ENCODE measurements at regions not wholly inside any gene's neighbourhood (a gene's known extent, or its start where the extent isn't known, plus 50 kb on each side); places are given as distances from the start of the nearest gene placed in this dataset.
"Not testable (repeated sequence)": the region's sequence is repeated elsewhere in the genome, so short reads cannot be mapped to it uniquely, and the experiment has no call there.

GRCh38 chr3:152754303-152754702, 80.6 kb upstream of the P2RY1 start:
- FAIRE-seq (no peak), DNase-seq (ENCODE audit: low spot score in 2 of 2) (no peak)

DNA sequence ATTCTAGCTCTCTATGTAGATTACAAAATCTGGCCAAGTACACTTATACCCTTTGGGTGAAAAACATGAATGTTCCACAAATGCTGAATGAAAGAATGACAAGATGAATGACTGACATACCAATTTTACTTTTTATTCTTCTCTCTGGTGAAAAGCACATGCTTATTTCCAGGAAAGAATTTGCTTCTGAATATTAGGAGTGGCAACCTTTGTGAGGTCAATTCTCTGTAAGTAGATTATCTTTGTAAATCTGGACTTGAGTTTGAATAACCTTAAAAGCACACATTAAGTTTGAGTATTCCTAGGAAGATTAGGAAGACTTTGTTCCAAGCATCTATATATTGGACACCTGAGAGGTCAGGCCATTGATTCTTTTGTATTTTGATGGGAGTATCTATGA, 78.1 kb upstream of the P2RY1 start:
- no peak for DNase-seq (ENCODE audit: low spot score in 2 of 2)
- FAIRE-seq, result no peak

DNA sequence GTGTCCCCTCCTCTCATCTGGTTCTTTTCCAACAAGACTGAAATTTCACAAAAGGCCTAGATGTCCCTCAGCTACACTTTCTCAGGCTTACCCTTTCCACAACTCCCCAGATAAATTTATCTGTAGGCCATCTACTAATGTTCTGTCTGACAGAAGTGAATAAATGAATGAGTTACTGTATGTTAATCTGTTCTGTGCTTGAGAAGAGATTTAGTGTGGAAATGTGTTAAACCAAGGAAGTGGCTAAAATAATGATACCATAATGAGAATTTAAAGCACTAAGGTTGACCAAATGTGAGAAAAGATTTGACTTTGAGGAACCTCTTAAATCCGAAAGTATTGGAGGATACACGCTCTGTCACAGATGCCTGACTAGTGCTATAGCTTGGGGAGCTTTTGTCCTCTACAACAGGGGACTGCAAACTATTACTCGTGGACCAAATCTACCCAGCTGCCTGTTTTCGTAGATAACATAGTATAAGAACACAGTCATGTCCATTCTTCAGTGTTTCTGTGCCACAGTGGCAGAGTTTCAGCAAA, 74.8 kb upstream of the P2RY1 start:
- FAIRE-seq (no peak), DNase-seq (ENCODE audit: low spot score in 2 of 2) (no peak)

DNA sequence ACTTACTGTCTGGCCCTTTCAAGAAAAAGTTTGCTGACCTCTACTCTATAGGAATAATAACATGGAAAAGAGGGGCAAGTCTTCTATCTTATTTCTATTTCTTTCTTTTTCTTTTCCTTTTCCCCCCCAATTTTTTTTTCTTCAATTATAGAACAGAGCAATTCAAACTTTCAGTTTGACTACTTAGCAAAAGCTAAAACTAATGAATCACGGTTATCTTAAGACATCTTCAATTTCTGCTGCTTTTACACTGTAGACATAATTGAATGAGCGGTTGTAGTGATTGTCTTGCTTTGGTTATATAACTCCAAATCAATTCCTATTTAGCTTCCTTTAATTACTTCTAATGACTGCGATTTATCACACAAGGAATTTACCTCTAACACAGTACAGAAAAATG, 74.3 kb upstream of the P2RY1 start:
- no peak for DNase-seq (ENCODE audit: low spot score in 2 of 2)
- no peak for FAIRE-seq

DNA sequence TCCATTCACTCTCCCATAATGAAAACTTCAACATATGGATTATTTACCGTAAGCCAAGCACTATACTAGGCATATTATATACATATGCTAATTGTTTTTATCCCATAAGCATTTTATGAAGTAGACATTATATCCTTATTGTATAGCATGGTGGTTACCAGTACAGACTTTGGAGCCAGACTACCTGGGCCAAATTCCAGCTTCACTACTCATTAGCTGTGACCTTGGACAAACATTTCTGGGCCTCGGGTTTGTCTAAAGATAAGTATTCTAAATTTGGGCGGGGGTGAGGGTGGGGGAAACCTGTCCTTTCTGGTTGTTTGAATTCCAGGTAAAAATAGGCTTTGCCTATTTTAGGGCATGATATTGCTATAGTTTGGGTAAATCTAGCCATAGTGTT, 66.5 kb upstream of the P2RY1 start:
- DNase-seq (ENCODE audit: low spot score in 2 of 2) (no peak), FAIRE-seq (no peak)

DNA sequence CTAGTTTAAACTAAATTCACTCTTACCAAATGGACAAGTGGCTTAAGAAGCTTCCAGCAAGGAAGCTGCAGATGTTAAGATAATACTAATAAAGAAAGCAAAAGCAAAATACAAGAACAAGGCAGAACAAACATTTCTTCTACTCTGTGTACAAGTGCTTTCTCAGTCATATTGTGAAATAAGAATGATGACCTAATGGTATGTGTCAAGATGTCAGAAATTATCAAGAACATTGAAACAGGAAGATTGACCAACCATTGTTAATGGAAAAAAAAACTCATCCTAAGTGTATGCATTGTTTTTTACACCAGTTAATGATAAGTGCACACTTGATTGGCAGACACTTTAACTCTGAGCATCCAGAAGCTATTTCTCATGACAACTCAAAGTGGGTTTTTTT, 65.4 kb upstream of the P2RY1 start:
- no peak for DNase-seq (ENCODE audit: low spot score in 2 of 2)
- no peak for FAIRE-seq

- DNase-seq (ENCODE audit: low spot score in 2 of 2) (no peak), FAIRE-seq (no peak)
These were observed 64.6 kb upstream of the P2RY1 start for GRCh38 chr3:152770296-152770695.

DNA sequence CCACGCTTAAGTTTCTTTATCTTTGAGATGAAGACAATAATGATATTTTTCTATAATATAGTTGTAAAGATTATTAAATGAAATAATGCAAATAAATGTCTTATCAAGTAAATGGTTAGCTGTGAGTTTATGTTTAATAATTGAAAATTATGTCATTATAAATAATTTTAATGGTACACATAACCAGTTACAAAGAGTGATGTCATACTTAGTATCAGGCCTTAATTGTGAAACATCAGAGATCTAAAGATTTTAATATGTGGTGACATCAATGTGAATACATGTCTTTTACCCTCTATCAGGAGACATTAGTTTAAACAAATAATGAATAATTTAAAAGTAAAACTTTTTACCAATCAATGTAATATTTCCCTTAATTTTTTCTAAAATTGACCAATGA, 63.8 kb upstream of the P2RY1 start:
- DNase-seq (ENCODE audit: low spot score in 2 of 2) (no peak), FAIRE-seq (peak; percentile 28)

- DNase-seq (ENCODE audit: low spot score in 2 of 2) (no peak), FAIRE-seq (no peak)
These were observed 62.2 kb upstream of the P2RY1 start for GRCh38 chr3:152772674-152773225.

GRCh38 chr3:152773633-152774032, 61.3 kb upstream of the P2RY1 start:
- DNase-seq (ENCODE audit: low spot score in 2 of 2), result no peak
- FAIRE-seq, result no peak

- DNase-seq (ENCODE audit: low spot score in 2 of 2); FAIRE-seq: not testable (repeated sequence)
These were observed 60.7 kb upstream of the P2RY1 start for GRCh38 chr3:152774230-152774629.

DNA sequence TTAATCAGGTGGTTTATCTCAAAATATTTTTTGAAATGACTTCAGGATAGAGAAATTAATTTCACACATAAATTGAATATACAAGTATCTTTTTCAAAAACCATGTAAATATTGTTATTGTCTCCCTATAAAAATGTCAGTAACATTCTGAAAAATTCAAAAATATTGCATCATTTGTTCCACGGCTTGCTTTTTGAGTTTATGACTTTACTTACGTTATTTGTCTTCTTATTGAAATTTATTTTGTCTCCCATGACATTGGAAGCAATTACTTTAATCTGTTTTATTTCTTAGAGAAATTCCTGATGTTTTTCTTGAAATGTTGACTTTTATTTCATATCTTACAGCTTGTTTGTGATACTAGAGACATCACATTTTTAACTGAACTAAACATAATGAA, 56.9 kb upstream of the P2RY1 start:
- DNase-seq (ENCODE audit: low spot score in 2 of 2) (no peak), FAIRE-seq (peak; percentile 53)

GRCh38 chr3:152779653-152780052, 55.3 kb upstream of the P2RY1 start:
- FAIRE-seq (no peak), DNase-seq (ENCODE audit: low spot score in 2 of 2) (no peak)

DNA sequence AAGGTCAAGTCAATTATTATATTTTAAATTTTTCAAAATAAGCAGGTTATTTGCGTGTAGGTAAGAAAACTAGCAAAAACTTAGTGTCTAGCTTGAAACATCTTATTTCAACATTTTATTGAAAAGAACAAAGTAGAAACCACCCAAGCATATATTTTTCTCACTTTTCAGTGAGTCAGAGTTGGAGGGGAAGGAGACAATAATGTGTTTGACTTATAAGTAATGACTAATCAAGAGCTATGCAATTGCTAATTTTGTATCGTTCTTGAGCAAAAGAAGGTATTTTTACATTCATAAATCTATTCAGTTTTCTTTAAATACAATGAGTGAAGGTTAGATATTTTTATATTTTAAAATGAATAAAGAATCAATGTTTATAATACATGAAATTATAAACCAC, 54.4 kb upstream of the P2RY1 start:
- DNase-seq (ENCODE audit: low spot score in 2 of 2) (no peak), FAIRE-seq (no peak)

DNA sequence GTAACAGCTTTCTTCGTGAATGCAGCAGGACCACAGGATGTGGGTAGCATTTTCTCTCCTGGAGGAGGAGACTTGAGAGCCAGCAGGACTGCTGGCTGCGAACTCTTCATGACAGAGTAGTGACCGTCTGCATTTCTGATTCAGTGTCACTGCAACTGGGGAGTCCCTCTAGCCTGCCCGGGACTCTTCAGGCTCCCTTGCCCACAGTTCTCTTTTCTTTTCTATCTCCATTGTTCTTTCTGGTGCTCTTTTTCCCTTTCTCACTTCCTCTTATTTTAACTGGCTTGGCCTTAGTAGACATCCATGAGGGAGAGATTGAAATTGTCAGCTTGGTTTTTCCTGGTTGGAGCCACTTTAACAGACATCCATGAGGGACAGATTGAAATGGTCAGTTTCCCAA, 49.9 kb upstream of the P2RY1 start:
- DNase-seq (ENCODE audit: low spot score in 2 of 2) (no peak), FAIRE-seq (no peak)

Data from frontal cortex (tissue), 3 donors.